HG03342 (cell line): ENCODE measurements at regions not wholly inside any gene's neighbourhood (a gene's known extent, or its start where the extent isn't known, plus 50 kb on each side); places are given as distances from the start of the nearest gene placed in this dataset.
A peak's percentile ranks its signal among the peaks of the same experiment; 100 is the strongest.
"Not testable (repeated sequence)": the region's sequence is repeated elsewhere in the genome, so short reads cannot be mapped to it uniquely, and the experiment has no call there.

Source experiments
- ATAC-seq: cut with Tn5 transposase; IDR thresholded peaks from one replicate; pipeline ENCODE4 v1.9.1; 2021; ENCODE audit warnings: mild to moderate bottlenecking, moderate library complexity; ENCODE audit not compliant: unreplicated experiment

- no peak for ATAC-seq
These were observed 925.3 kb upstream of the CDH10 start for GRCh38 chr5:25570067-25570583.

- ATAC-seq = no peak
These were observed 924.3 kb upstream of the CDH10 start for GRCh38 chr5:25568989-25569625.

- no peak for ATAC-seq
These were observed 923.5 kb upstream of the CDH10 start for GRCh38 chr5:25568294-25568693.

GRCh38 chr5:25567881-25568280 is 923.1 kb upstream of the CDH10 start:
- ATAC-seq = no peak

- no peak for ATAC-seq
These were observed 917.9 kb upstream of the CDH10 start for GRCh38 chr5:25562656-25563055.

- no peak for ATAC-seq
These were observed 909.3 kb upstream of the CDH10 start for GRCh38 chr5:25554077-25554476.

- no peak for ATAC-seq
These were observed 908.2 kb upstream of the CDH10 start for GRCh38 chr5:25552871-25553481.

- no peak for ATAC-seq
These were observed 906.0 kb upstream of the CDH10 start for GRCh38 chr5:25550793-25551192.

- ATAC-seq = peak; percentile 55
These were observed 900.0 kb upstream of the CDH10 start for GRCh38 chr5:25544652-25545249.

GRCh38 chr5:25540628-25541027 is 895.9 kb upstream of the CDH10 start:
- ATAC-seq = no peak

- ATAC-seq = no peak
These were observed 894.8 kb upstream of the CDH10 start for GRCh38 chr5:25539536-25539935.

- ATAC-seq = not testable (repeated sequence)
These were observed 891.7 kb upstream of the CDH10 start for GRCh38 chr5:25536461-25536860.

- ATAC-seq = no peak
These were observed 871.4 kb upstream of the CDH10 start for GRCh38 chr5:25516141-25516540.

- ATAC-seq = no peak
These were observed 870.7 kb upstream of the CDH10 start for GRCh38 chr5:25515525-25515924.

- not testable (repeated sequence) for ATAC-seq
These were observed 865.9 kb upstream of the CDH10 start for GRCh38 chr5:25510692-25511091.

GRCh38 chr5:25508011-25508410 is 863.2 kb upstream of the CDH10 start:
- ATAC-seq = not testable (repeated sequence)

GRCh38 chr5:25500635-25501034 is 855.9 kb upstream of the CDH10 start:
- no peak for ATAC-seq

GRCh38 chr5:25489834-25490538 is 845.2 kb upstream of the CDH10 start:
- ATAC-seq = no peak

GRCh38 chr5:25488119-25488518 is 843.3 kb upstream of the CDH10 start:
- ATAC-seq = no peak

GRCh38 chr5:25484391-25484790 is 839.6 kb upstream of the CDH10 start:
- no peak for ATAC-seq

GRCh38 chr5:25481463-25481862 is 836.7 kb upstream of the CDH10 start:
- ATAC-seq = no peak

- ATAC-seq = no peak
These were observed 814.3 kb upstream of the CDH10 start for GRCh38 chr5:25459082-25459481.
